Fibroblast of the aortic adventitia (primary cell): ENCODE measurements at regions not wholly inside any gene's neighbourhood (a gene's known extent, or its start where the extent isn't known, plus 50 kb on each side); places are given as distances from the start of the nearest gene placed in this dataset.
A peak's percentile ranks its signal among the peaks of the same experiment; 100 is the strongest.

Source experiments
- DNase-seq: peaks from one replicate; pipeline ENCODE4 v3.0.0-alpha.2; 2010; ENCODE audit warnings: low read depth
- H3K4me3 ChIP-seq: 2 replicates; pipeline ENCODE4 v1.5.1; 2011; ENCODE audit warnings: low read depth, mild to moderate bottlenecking, control low read depth, low read length, moderate library complexity
- TF ChIP-seq, protein P1 (sequence below): IDR thresholded peaks from 2 replicates; pipeline ENCODE4 v1.5.1; 2011; ENCODE audit warnings: mild to moderate bottlenecking, low read length, control low read depth, inconsistent platforms; ENCODE audit not compliant: insufficient read depth

DNA sequence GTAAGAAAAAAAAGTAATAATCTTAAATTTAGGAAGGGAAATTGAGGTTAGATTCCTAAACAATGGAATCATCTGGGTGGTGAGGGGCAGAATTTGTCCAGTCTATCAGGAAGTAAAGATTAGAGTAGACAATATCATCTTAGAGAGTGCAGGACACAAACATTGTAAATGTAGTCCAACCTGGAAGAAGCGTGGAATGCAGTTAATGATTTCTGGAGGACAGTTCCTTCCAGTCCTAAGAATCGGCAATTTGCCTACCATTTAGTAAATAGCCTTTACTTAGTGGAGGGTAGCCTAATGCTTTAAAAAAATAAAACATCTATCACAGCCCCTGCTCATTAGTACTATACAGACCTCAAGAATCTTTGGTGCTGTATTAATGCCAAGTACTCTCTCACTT, 147.5 kb upstream of the TTC29 start:
- no peak overlapping the region for H3K4me3 ChIP-seq
- TF ChIP-seq, protein P1, sequence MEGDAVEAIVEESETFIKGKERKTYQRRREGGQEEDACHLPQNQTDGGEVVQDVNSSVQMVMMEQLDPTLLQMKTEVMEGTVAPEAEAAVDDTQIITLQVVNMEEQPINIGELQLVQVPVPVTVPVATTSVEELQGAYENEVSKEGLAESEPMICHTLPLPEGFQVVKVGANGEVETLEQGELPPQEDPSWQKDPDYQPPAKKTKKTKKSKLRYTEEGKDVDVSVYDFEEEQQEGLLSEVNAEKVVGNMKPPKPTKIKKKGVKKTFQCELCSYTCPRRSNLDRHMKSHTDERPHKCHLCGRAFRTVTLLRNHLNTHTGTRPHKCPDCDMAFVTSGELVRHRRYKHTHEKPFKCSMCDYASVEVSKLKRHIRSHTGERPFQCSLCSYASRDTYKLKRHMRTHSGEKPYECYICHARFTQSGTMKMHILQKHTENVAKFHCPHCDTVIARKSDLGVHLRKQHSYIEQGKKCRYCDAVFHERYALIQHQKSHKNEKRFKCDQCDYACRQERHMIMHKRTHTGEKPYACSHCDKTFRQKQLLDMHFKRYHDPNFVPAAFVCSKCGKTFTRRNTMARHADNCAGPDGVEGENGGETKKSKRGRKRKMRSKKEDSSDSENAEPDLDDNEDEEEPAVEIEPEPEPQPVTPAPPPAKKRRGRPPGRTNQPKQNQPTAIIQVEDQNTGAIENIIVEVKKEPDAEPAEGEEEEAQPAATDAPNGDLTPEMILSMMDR = no peak
- DNase-seq = no peak

DNA sequence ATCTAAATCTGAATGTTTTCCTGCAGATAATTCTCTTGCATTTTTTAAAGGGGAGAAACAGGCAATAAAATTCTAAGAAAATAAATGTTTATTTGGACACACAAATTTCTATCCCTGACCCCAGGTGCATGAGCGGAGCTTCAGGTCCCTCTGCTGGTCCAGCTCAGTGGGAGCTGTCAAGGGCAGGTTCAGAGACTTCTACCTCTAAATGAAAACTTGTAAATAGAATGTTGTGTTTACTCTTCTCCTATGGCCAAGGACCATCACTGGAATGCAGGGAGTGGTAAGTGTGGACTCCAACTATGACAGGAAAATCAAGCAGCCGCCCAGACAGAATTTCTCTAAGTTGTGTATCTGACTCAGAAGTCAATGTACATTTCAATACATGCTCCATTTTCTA, 148.6 kb upstream of the TTC29 start:
- no peak overlapping the region for H3K4me3 ChIP-seq

GRCh38 chr4:147096667-147097604, 151.3 kb upstream of the TTC29 start:
- peak; percentile 80 for DNase-seq
- TF ChIP-seq, protein P1 = peak; percentile 52
- H3K4me3 ChIP-seq = no peak overlapping the region

More for the DNA sequence above, 148.6 kb upstream of the TTC29 start:
- TF ChIP-seq, protein P1 = peak; percentile 17
- no peak for DNase-seq

GRCh38 chr4:147101678-147102077, 156.0 kb upstream of the TTC29 start:
- no peak for DNase-seq
- no peak overlapping the region for H3K4me3 ChIP-seq
- TF ChIP-seq, protein P1 = no peak

- no peak overlapping the region for H3K4me3 ChIP-seq
- no peak for DNase-seq
- TF ChIP-seq, protein P1 = no peak
Measured at GRCh38 chr4:147102596-147102995, 156.9 kb upstream of the TTC29 start.

DNA sequence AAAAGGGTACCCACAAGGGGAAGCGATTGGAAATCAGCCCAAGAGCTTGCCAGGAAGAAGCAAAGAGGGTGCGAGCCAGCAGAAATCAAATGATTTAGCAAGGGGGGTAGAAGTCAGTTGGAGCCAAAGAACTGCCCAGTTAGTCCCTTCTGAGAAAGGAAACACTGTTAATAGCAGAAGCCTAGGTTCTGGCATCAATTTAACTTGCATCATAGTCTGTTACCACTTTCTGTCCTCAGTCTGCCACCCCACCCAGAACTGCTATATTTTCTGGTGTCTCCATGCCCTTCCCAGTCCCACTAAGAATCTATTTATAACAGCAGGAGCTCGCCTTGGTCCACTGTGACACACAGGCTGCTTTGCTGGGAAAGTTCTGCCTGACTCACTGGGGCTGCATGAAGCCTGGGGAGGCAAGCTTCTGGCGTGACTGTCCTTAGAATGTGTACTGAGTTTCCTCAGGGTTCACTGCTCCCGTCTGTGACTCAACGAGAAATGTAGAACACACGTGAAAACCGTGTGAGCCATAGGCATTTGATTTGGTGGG, 157.8 kb upstream of the TTC29 start:
- TF ChIP-seq, protein P1 = no peak
- peak overlapping the region; percentile 9 for H3K4me3 ChIP-seq
- DNase-seq = peak; percentile 93
